PFSK-1 (cell line): ENCODE measurements at regions not wholly inside any gene's neighbourhood (a gene's known extent, or its start where the extent isn't known, plus 50 kb on each side); places are given as distances from the start of the nearest gene placed in this dataset.

Experiments
- FOXP2 ChIP-seq: optimal IDR thresholded peaks from 2 replicates; pipeline ENCODE3; 2011; ENCODE audit warnings: borderline replicate concordance, control low read depth, inconsistent platforms; ENCODE audit not compliant: insufficient read depth; ENCODE audit errors: extremely low read length, extremely low read depth
- POLR2AphosphoS5 ChIP-seq: IDR thresholded peaks from 2 replicates; pipeline ENCODE4 v1.6.1; 2012; ENCODE audit warnings: low read depth, mild to moderate bottlenecking, control low read depth, low read length, moderate library complexity
- SIN3A ChIP-seq: IDR thresholded peaks from 2 replicates; pipeline ENCODE4 v1.6.1; 2012; ENCODE audit warnings: mild to moderate bottlenecking, low read length, moderate library complexity, borderline replicate concordance; ENCODE audit not compliant: insufficient read depth
- TAF1 ChIP-seq: IDR thresholded peaks from 2 replicates; pipeline ENCODE4 v1.6.1; 2012; ENCODE audit warnings: low read length, control low read depth, borderline replicate concordance; ENCODE audit not compliant: insufficient read depth
- TF ChIP-seq, protein P1 (sequence below), 2 experiments: IDR thresholded peaks; 2 replicates each; pipeline versions ENCODE4 v1.6.1 to v1.8.0; 2011 to 2012; ENCODE audit warnings: low read depth in 2 of 2, low read length in 2 of 2, control low read depth in 1 of 2, inconsistent platforms in 1 of 2, mild to moderate bottlenecking in 1 of 2, moderate library complexity in 1 of 2; ENCODE audit not compliant: insufficient read depth in 1 of 2

DNA sequence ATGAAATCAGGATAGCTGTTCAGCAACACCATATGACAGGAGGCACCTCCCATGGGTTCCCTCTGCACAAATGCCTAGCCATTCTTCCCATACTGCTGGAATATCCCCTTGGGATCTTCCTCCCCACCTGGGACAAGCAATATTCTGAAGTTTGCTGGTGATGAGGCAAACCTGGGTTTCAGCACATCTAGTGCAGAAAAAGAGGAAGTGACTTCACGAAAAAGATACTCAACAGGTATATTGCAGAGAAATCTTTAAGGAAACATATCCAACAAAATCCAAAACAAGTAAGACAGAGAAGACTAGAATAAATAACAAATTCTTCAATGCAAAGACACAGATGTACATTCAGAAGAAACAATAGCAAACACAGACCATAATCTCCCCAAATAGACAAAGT lies 1497.0 kb downstream of the PCDH9 start:
- TF ChIP-seq TAF1: no peak
- TF ChIP-seq FOXP2: no peak
- TF ChIP-seq, protein P1, sequence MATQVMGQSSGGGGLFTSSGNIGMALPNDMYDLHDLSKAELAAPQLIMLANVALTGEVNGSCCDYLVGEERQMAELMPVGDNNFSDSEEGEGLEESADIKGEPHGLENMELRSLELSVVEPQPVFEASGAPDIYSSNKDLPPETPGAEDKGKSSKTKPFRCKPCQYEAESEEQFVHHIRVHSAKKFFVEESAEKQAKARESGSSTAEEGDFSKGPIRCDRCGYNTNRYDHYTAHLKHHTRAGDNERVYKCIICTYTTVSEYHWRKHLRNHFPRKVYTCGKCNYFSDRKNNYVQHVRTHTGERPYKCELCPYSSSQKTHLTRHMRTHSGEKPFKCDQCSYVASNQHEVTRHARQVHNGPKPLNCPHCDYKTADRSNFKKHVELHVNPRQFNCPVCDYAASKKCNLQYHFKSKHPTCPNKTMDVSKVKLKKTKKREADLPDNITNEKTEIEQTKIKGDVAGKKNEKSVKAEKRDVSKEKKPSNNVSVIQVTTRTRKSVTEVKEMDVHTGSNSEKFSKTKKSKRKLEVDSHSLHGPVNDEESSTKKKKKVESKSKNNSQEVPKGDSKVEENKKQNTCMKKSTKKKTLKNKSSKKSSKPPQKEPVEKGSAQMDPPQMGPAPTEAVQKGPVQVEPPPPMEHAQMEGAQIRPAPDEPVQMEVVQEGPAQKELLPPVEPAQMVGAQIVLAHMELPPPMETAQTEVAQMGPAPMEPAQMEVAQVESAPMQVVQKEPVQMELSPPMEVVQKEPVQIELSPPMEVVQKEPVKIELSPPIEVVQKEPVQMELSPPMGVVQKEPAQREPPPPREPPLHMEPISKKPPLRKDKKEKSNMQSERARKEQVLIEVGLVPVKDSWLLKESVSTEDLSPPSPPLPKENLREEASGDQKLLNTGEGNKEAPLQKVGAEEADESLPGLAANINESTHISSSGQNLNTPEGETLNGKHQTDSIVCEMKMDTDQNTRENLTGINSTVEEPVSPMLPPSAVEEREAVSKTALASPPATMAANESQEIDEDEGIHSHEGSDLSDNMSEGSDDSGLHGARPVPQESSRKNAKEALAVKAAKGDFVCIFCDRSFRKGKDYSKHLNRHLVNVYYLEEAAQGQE (IDR thresholded peaks at IDR 0.05; ENCODE audit: insufficient read depth in 1 of 2, low read depth in 2 of 2, low read length in 2 of 2): no peak
- no peak for TF ChIP-seq POLR2AphosphoS5
- TF ChIP-seq SIN3A: no peak

DNA sequence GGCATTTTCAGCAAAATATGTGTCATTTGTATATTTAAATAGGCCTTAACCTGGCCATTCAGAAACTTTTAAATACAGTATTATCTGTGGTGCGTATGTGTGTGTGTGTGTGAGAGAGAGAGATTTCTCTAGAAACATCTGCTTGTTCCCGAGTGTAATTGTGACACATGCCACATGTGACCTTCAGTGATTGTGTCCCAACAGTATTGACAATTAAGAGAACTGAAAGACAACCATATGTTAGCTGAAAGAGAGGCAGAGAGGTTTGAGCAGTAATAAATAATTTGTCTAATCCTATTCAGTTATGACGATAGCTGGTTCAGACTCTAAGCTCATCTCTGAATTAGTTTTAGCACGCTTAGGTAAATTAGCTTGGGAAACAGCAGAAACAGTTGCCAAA lies 1503.1 kb downstream of the PCDH9 start:
- TF ChIP-seq POLR2AphosphoS5 (no peak), SIN3A (no peak), FOXP2 (no peak), TAF1 (no peak)
- TF ChIP-seq, protein P1 (IDR thresholded peaks at IDR 0.05; ENCODE audit: insufficient read depth in 1 of 2, low read depth in 2 of 2, low read length in 2 of 2): no peak

DNA sequence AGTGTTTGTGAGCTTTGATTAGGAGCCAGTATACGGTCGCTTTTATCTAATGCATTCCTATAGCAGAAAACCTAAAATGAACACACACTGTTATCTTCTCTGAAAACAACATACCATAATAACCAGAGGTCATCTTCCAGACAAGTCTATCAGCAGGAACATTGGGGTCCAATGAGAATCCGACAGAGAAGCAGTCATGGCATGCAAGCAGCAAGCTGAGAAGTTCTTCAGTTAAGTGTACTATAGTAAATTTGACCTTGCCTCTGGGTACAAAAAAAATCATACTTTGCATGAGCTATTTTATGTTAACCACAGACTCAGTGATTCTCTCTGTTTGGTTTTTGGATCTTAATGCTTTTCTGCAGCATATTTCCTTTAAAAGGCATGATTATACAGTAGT lies 1505.1 kb downstream of the PCDH9 start:
- TF ChIP-seq FOXP2: no peak
- TF ChIP-seq SIN3A: no peak
- TF ChIP-seq TAF1: no peak
- TF ChIP-seq POLR2AphosphoS5: no peak
- TF ChIP-seq, protein P1 (IDR thresholded peaks at IDR 0.05; ENCODE audit: insufficient read depth in 1 of 2, low read depth in 2 of 2, low read length in 2 of 2): no peak

DNA sequence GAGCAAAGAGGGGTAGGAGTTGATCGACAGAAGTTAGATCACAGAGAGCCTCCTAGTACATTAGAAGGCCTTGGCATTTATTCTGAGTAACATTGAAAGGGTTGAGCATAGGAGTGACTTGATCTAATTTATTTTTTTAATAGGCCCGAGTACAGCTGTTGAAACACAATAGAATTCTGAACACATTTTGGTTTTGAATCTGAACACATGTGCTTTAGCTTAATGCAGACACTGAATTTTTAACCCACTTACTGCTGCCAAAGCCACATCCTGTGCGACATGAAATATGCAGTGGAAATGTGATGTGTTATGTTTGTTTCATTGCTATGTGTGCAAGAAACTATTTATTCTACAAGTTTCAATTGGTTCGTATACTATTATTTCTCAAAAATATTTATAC lies 1505.9 kb downstream of the PCDH9 start:
- no peak for TF ChIP-seq TAF1
- TF ChIP-seq, protein P1 (IDR thresholded peaks at IDR 0.05; ENCODE audit: insufficient read depth in 1 of 2, low read depth in 2 of 2, low read length in 2 of 2): no peak
- TF ChIP-seq POLR2AphosphoS5: no peak
- no peak for TF ChIP-seq SIN3A
- no peak for TF ChIP-seq FOXP2

DNA sequence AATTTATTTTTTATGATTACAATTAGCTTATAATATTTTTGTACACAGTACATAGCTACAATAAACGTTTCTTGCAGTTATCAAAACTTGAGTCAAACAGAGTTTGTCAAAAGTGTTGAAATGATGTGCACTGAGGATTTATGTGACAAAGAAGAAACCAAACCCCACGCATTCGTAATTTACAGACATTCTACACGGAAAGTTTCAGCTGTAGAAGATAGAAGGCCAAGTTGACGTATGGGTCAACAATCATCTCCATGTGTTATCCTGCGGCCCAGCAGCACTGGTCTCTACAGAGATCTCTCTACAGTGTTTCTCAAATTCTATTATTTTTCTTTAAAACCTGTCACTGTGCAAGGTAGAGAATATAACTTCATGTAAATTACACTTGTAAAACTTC lies 1507.6 kb downstream of the PCDH9 start:
- TF ChIP-seq, protein P1 (IDR thresholded peaks at IDR 0.05; ENCODE audit: insufficient read depth in 1 of 2, low read depth in 2 of 2, low read length in 2 of 2): no peak
- TF ChIP-seq SIN3A: no peak
- TF ChIP-seq FOXP2: no peak
- TF ChIP-seq POLR2AphosphoS5: no peak
- TF ChIP-seq TAF1: no peak
